MG63 (cell line): ENCODE measurements at regions not wholly inside any gene's neighbourhood (a gene's known extent, or its start where the extent isn't known, plus 50 kb on each side); places are given as distances from the start of the nearest gene placed in this dataset.

Experiments
- DNase-seq: peaks from one replicate; pipeline ENCODE4 v3.0.0-alpha.2; 2020
- H3K27me3 ChIP-seq: fragments of 250-450 bp; sonication (Bioruptor Pico); 2 replicates; pipeline ENCODE4 v1.5.1; 2020; ENCODE audit warnings: mild to moderate bottlenecking, moderate library complexity
- H3K36me3 ChIP-seq: fragments of 250-450 bp; sonication (Bioruptor Pico); 2 replicates; pipeline ENCODE4 v1.5.1; 2020; ENCODE audit warnings: mild to moderate bottlenecking, moderate library complexity
- H3K4me3 ChIP-seq: fragments of 250-450 bp; sonication (Bioruptor Pico); 2 replicates; pipeline ENCODE4 v1.5.1; 2020; ENCODE audit warnings: mild to moderate bottlenecking, moderate library complexity
- H3K9me3 ChIP-seq: fragments of 250-450 bp; sonication (Bioruptor Pico); 2 replicates; pipeline ENCODE4 v1.5.1; 2020; ENCODE audit warnings: mild to moderate bottlenecking, moderate library complexity

DNA sequence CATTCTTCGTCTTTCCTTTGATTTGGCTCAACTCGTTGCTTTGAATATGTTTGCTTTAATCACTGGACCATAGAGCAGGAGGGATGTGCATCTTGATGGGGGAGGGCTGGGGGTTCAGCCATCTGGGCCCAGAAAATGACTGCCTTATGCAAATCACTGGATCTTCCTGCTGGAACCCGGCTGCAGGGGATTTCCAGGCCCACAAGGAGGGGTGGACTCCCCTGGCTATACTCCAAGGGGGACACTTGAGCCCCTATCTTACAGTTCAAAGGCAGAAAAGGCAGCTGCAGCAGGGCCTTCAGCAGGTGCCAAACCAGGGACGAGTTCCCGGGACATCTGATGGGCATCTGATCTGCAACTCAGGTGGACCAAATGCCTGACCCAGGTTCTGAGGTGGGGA is 122.5 kb downstream of the DICER1 start:
- Histone ChIP-seq H3K9me3 (no peaks in the 10 kb centered on the region), H3K27me3 (no peaks in the 10 kb centered on the region), H3K36me3 (no peaks in the 10 kb centered on the region), H3K4me3 (no peak overlapping the region)
- no peak for DNase-seq

DNA sequence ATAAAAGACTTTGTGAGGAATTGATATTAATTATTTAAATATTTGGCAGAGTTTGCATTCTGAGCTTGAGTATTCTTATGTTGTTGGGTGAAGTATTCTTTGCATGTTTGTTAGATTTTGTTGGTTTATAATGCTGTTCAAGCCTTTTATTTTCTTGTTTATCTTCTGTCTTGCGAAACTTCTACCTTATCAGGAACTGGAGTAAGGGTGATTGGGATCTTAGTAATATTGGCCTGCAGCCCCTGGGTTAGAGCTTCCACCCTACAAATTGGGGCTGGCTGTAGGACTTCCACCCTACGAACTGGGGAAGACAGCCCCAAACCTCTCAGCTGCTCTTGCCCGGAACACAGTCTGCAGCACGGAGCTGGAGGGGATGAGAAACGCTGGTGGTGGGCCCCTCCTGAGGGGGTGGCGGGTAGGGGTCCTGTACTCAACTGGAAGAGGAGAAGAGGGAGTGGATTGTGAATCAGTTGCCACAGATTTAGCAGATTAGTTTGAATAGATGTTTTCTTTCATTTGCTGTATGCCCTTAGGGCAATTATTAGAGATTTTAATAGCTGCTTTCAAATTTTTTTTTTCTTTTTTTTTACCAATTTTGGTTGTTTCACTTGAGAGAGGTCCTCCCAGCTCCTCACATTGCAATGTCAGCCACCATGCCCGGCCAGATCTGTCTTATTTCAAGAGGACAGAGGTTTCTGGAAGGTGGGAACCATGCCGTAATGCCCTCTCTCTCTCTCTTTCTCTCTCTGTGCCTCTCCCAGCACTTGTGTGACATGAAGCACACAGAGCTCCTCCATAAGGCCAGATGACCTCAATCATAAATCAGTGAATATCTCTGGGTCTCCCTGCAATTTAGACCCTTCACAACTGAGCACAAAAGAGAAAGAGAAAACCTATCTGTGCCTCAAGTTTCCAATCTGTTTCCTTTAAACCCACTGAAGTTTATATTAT is 123.4 kb downstream of the DICER1 start:
- no peaks in the 10 kb centered on the region for H3K36me3 ChIP-seq
- DNase-seq = no peak
- H3K4me3 ChIP-seq = no peak overlapping the region
- H3K9me3 ChIP-seq = no peaks in the 10 kb centered on the region
- no peaks in the 10 kb centered on the region for H3K27me3 ChIP-seq

DNA sequence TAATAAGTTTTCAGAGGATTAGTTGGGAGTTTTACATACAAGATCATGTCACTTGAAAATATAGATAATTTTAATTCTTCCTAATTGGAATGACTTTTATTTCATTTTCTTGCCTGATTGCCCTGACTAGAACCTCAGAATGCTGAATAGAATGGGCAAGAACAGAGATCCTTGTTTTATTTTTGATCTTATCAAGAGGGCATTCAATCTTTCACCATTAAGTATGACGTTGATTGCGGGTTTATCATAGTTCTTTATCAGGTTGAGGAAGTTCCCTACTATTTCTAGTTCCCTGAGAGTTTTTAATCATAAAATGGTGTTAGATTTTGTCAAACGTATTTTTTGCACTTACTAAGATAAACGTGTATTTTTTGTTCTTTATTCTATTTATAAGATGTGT is 124.3 kb downstream of the DICER1 start:
- Histone ChIP-seq H3K4me3 (no peak overlapping the region), H3K27me3 (no peaks in the 10 kb centered on the region), H3K36me3 (no peaks in the 10 kb centered on the region), H3K9me3 (no peaks in the 10 kb centered on the region)
- DNase-seq = no peak

DNA sequence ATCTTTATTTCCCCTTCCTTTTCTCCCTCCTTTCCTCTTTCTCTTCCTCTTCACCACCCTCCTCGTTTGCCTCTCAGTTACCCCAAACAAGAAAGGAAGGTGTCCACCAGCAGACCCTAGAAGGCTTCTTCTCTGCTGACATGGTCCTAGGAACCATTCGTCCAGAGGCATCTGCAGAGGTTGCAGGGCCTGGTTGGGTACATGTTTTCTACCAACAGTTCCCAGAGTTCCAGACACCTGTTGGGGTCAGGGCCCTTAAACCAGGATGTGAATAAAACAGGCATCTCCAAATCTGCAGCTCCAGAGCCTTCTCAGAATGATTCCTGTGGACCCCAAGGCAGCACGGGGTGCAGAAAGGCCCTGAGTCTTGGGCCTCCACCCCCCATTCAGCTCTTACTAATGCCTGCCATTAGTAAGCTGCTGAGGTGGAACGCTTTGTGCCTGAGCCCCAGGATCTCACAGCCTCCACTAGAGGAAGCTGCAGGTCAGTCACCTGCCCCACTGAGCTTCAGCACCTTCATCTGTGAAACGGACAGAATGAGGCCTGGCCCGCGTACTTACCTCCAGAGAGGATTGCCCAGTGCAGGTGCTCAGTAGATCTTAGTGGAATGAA is 130.4 kb downstream of the DICER1 start:
- H3K27me3 ChIP-seq = no peaks in the 10 kb centered on the region
- H3K4me3 ChIP-seq = no peak overlapping the region
- no peaks in the 10 kb centered on the region for H3K9me3 ChIP-seq

DNA sequence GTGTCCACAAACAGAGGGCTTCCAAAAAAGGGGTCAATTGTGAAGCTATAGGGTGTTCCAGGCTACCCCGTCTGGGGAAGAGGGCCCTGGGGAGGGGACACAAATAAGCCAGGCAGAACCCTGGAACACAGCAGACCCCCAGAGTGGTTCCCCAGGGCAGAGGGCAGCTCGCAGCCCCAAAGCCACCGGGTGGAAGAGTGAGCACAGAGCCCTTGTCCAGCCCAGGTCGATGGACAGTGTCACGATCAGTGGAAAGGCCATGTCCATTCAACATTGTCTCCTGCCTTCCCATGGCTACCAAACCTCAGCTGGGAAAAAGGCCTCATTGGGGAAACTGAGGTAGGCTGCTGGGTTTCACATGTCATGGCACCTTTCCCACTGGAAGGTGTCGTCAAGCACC is 131.4 kb downstream of the DICER1 start:
- Histone ChIP-seq H3K36me3 (no peaks in the 10 kb centered on the region), H3K4me3 (no peak overlapping the region), H3K9me3 (no peaks in the 10 kb centered on the region), H3K27me3 (no peaks in the 10 kb centered on the region)
- no peak for DNase-seq

More for the DNA sequence above, 130.4 kb downstream of the DICER1 start:
- H3K36me3 ChIP-seq = no peaks in the 10 kb centered on the region
- DNase-seq = no peak

DNA sequence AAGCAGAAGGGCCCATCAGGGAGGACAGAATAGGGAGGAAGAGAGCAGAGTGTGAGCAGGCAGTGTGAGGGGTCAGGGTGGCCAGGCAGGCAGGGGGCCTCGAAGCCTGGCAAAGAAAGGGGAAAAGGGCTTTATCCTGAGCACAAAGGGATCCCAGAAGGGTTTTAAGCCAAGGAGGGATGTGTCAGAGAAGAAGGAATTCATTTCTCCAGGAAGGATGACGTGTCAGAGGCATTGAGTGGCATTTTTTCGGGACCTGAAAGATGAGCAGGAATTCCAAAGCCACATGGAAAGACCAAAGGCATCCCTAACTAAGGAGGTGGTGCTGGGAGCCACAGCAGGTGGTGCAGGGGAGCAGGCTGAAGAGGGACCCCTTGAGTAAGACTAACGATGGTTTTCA is 132.1 kb downstream of the DICER1 start:
- no peaks in the 10 kb centered on the region for H3K36me3 ChIP-seq
- DNase-seq = no peak
- no peaks in the 10 kb centered on the region for H3K9me3 ChIP-seq
- H3K4me3 ChIP-seq = no peak overlapping the region
- H3K27me3 ChIP-seq = no peaks in the 10 kb centered on the region

DNA sequence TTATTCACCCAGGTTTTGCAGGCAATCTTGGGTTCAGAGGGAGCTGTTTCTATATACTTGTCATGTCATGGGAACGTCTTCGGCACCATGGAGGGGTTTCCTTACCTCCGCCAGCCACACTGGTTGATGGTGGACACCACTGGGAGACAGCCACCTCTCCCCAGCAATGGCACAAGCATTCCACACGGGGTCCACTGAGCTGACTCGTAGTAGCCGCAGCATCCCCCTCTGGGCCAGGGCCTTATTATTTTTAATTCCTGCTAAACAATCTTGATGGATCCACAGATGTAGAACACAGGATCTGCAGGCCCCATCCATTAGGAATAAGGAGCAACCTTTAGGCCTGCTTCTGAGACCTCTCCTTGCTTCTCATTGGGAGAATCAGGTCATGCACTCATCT is 132.9 kb downstream of the DICER1 start:
- Histone ChIP-seq H3K9me3 (no peaks in the 10 kb centered on the region), H3K27me3 (no peaks in the 10 kb centered on the region), H3K36me3 (no peaks in the 10 kb centered on the region), H3K4me3 (no peak overlapping the region)
- no peak for DNase-seq

DNA sequence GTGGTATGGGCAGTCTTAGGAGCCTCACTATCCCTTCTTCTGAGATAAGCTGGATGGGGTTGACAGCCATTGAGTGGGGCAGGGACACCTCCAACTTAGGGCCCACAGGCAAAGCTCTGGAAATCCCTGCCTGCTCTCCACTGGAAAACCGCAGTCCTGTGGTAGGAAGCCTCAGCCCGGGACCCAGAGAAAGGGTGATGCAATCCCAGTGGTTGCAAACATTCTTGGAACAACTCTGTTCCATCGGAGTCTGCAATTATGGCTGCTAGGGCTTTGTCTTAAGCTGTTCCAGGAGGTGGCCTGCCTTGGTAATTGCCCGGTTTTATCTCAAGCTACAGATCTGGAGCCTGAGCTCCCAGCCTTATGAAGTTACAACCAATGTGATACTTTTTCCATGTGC is 133.4 kb downstream of the DICER1 start:
- H3K27me3 ChIP-seq = no peaks in the 10 kb centered on the region
- no peak for DNase-seq

DNA sequence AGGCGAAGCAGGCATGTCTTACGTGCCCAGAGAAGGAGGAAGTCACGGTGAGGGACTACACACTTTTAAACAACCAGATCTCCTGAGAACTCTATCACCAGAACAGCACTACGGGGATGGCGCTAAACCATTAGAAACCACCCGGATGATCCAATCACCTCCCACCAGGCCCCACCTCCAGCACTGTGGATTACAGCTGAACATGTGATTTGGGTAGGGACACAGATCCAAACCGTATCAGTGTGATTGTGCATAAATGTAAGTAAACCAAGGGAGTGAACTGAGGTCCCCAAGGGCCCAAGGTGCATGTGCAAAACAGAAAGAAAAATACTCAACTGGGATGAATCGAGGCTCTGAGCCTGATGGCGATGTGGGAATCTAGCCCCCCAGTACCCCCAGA is 134.2 kb downstream of the DICER1 start:
- no peaks in the 10 kb centered on the region for H3K27me3 ChIP-seq
- no peaks in the 10 kb centered on the region for H3K9me3 ChIP-seq
- DNase-seq = no peak
- no peak overlapping the region for H3K4me3 ChIP-seq
- H3K36me3 ChIP-seq = no peaks in the 10 kb centered on the region

More for the DNA sequence above, 133.4 kb downstream of the DICER1 start:
- H3K36me3 ChIP-seq = no peaks in the 10 kb centered on the region
- no peak overlapping the region for H3K4me3 ChIP-seq
- no peaks in the 10 kb centered on the region for H3K9me3 ChIP-seq

DNA sequence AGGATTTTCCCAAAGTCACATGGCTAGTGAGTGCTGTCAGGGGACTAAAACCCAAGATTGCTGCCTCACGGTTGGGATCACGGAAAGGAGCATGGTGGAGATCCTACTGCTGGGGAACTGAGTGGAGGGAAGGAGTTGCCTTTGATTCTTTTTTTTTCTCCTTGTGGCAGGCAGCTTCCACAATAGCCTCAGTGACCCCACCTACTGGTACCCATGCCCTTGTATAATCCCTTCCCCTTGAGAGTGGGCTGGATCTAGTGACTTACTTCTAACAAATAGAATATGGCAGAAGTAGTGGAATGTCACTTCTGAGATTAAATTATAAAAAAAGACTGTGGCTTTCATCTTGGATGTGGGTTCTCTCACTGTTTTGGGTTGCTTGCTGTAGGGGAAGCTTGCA is 135.7 kb downstream of the DICER1 start:
- no peaks in the 10 kb centered on the region for H3K27me3 ChIP-seq
- no peak for DNase-seq
- H3K9me3 ChIP-seq = no peaks in the 10 kb centered on the region
- no peak overlapping the region for H3K4me3 ChIP-seq
- no peaks in the 10 kb centered on the region for H3K36me3 ChIP-seq

DNA sequence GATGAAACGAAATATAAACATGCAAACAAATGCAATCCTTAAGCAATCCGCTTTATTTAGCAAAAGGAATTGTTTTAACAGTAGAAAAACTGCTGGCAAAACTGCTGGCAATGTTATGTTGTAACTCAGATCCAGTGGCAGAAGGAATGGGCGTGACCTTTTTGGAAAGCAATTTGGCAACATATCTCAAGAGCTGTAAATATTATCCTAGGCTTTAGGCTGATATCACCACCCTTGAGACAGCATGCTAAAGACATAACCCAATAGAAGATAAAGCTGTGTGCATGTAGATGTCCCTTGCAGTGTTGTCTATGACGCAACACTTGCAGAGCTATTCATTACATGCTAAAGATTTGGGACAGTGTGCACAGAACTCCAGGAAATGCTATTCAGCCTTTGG is 138.5 kb downstream of the DICER1 start:
- Histone ChIP-seq H3K36me3 (no peaks in the 10 kb centered on the region), H3K9me3 (no peaks in the 10 kb centered on the region), H3K4me3 (no peak overlapping the region), H3K27me3 (no peaks in the 10 kb centered on the region)
- DNase-seq = no peak

DNA sequence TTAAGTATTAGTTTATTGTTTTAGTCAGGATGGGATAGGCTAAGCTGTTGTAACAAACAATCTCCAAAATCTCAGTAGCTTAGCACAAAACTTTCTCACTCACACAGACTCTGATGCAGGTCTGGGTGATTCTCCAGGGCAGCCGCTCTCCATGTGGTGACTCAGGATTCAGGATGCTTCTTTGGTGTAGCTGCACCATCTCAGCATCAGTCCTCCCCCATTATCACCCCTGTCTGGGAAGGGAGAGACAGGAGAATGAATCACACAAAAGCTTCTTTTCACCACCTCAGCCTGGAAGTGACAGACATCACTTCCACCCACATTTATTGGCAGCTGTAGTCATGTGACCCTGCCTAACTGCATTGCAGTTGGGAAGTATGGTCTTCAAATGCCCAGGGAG is 142.3 kb downstream of the DICER1 start:
- H3K36me3 ChIP-seq = no peaks in the 10 kb centered on the region
- DNase-seq = no peak
- no peaks in the 10 kb centered on the region for H3K27me3 ChIP-seq
- no peak overlapping the region for H3K4me3 ChIP-seq
- H3K9me3 ChIP-seq = no peaks in the 10 kb centered on the region

DNA sequence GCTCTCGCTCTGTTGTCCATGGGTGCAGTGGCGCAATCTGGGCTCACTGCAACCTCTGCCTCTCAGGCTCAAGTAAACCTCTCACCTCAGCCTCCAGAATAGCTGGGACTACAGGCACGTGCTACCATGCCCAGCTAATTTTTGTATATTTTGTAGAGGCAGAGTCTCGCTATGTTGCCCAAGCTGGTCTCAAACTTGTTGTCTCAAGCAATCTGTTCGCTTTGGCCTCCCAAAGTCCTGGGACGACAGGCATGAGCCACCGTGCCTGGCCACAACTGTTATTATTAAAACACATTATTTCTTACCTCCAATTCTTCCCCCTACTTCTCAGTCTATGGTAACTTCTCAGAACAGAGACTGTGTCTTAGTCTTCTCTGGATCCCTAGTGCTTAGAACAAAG is 143.3 kb downstream of the DICER1 start:
- H3K27me3 ChIP-seq = no peaks in the 10 kb centered on the region
- H3K9me3 ChIP-seq = no peaks in the 10 kb centered on the region
- no peak overlapping the region for H3K4me3 ChIP-seq
- DNase-seq = no peak
- H3K36me3 ChIP-seq = no peaks in the 10 kb centered on the region

DNA sequence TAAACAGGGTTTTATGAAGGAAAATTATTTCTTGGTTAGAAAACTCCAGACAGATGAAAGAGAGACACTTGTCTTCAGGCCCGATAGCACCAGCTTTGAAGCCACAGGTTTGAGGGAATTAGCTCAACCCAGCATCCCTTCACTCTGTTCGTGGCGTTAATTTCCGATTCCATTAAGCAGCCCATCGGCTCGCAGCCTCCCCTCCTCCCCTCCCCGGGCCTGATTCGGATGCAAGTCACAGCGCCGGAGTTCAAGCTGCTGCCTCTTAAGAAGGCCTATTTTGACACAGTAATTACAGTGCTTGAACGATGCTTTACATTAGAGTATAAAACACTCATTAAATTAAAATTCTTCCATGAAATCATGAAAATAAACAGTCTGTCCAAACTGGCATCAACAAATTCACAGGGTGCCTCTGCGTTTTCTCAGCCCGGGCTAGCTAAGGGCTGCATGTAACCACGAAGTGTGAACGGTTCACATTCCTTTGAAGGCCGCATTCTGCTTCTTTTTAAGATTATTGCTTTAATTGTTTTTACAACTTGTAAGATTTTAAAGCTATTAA is 145.8 kb downstream of the DICER1 start:
- no peaks in the 10 kb centered on the region for H3K27me3 ChIP-seq
- no peak for DNase-seq
- no peak overlapping the region for H3K4me3 ChIP-seq
- H3K9me3 ChIP-seq = no peaks in the 10 kb centered on the region
- H3K36me3 ChIP-seq = no peaks in the 10 kb centered on the region

DNA sequence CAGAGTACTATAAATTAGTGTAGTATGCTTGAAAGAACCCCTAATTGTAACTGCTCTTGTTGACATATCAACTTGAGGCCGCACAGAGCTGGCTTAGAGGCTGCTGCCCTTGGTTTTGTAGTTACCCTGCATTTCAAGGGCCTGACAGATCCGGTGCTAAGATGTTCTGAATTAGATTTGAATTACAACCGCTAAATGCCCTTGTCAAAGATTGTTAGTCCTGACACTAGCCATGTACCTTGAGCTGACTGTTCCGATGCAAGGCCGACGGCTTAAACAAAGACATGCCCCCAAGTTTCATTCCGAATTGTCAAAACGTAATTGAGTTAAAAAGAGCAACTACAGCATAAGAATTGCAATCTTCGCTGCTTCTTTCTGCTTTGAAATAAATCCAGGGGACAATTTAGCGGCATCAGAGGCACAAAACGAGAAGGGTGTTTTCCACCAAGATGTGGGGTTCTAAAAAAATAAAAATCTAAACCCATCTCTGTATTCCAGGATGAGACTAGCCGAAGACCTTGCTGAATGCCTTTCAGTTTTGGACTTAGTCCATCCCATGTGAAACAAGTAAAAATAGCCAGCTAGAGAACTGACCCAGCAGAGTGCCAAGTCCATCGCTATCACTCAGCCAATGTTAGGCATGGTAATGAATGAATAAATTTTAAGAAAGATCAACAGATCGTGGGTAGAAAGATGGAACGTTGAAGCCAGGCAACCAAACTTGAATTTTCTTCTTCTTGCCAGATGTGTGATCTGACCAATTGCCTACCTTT is 148.7 kb downstream of the DICER1 start:
- H3K27me3 ChIP-seq = no peaks in the 10 kb centered on the region
- no peaks in the 10 kb centered on the region for H3K9me3 ChIP-seq
- H3K4me3 ChIP-seq = no peak overlapping the region
- no peaks in the 10 kb centered on the region for H3K36me3 ChIP-seq
- no peak for DNase-seq

DNA sequence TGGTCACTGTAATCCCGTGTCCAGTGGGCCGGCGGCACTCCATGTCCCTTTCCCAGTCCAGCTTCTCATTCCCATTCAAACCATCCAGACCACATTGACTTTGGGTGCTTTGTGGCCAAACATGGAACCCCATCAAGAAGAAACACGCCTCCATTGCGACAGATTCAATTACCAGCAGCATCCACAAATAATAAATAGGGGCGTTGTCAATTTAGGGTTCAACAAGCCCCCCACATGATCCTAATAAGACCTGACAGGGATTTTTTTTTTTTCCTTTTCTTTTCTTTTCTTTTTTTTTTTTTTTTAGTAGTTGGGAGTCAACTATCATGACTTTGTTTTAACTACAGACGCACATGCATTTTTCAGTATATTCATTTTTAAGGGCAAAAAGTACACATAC is 149.4 kb downstream of the DICER1 start:
- H3K36me3 ChIP-seq = no peaks in the 10 kb centered on the region
- no peaks in the 10 kb centered on the region for H3K9me3 ChIP-seq
- no peak overlapping the region for H3K4me3 ChIP-seq
- H3K27me3 ChIP-seq = no peaks in the 10 kb centered on the region
- no peak for DNase-seq

DNA sequence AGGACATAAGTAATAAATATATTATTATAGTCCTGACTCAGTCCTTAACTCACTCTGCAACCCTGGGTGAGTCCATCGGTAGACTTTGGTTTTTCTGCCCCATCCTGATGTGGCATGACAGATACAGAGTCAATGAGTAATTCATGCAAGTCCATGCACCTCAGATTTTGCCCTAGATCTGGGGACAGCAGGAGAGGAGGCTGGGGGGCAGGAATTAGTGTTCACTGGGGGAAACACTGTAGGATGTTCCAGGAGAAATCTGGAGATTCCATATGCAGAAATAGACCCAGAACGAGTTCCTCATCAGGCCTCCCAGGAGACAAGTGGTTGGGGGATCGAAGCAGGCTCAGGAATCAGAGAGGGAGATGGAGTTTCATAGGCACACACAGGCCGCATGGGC is 150.8 kb downstream of the DICER1 start:
- Histone ChIP-seq H3K9me3 (no peaks in the 10 kb centered on the region), H3K4me3 (no peak overlapping the region), H3K27me3 (no peaks in the 10 kb centered on the region), H3K36me3 (no peaks in the 10 kb centered on the region)
- no peak for DNase-seq
